Colonic mucosa (tissue), 4 donors: ENCODE measurements at regions not wholly inside any gene's neighbourhood (a gene's known extent, or its start where the extent isn't known, plus 50 kb on each side); places are given as distances from the start of the nearest gene placed in this dataset.

Experiments used
- DNase-seq: peaks from one replicate; pipeline ENCODE4 v3.0.0-alpha.2; 2020
- H3K27ac ChIP-seq: fragments of 200-600 bp; one replicate; pipeline ENCODE4 v1.8.0; 2021
- H3K27me3 ChIP-seq: fragments of 200-600 bp; one replicate; pipeline ENCODE4 v1.8.0; 2021
- H3K36me3 ChIP-seq: fragments of 200-600 bp; one replicate; pipeline ENCODE4 v1.8.0; 2021
- H3K4me1 ChIP-seq: fragments of 200-600 bp; one replicate; pipeline ENCODE4 v1.8.0; 2021; ENCODE audit warnings: mild to moderate bottlenecking
- H3K4me3 ChIP-seq: fragments of 200-600 bp; one replicate; pipeline ENCODE4 v1.8.0; 2021
- H3K9ac ChIP-seq, 2 donors: one replicate each; pipeline ENCODE4 v1.7.0; 2013; ENCODE audit warnings: control low read depth in 2 of 2, low read depth in 2 of 2, low read length in 2 of 2
- H3K9me3 ChIP-seq: fragments of 200-600 bp; one replicate; pipeline ENCODE4 v1.8.0; 2021
- intact Hi-C: fragments of 100-400 bp; cut with DNase I; formaldehyde crosslinking; loops from one replicate; pipeline ENCODE4 v1.14.1; 2022
- TF ChIP-seq, protein P1 (sequence below): fragments of 200-600 bp; IDR thresholded peaks from one replicate; pipeline ENCODE4 v1.8.0; 2022; ENCODE audit warnings: antibody characterized with exemption, mild to moderate bottlenecking
- donor health status: healthy.
- donor health status: DM: no; HTN: no; CAD: no.
- donor health status: DM: no; HTN: no; CAD: no.

DNA sequence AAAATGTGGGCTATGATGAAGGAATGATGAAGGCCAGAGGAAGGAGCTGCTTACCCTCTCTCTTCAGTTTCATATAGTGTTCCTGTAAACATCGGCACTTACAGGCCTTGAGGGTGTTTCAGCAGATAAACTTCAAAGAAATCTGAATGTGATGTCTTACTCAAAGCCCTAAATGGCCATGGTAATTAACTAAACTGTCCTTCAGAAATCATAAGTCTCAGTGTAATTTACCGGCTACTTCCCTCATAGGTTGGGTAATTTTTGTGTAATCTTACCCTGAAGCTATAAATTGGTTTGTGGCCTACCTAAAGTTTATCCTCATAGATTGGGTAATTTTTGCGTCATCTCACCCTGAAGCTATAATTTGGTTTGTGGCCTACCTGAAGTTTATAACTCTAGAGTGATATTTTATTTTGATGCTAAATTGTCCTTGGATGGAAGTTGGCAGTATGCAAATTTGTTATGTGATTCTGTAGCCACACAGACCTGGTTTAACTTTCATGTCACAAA is 2700.3 kb downstream of the ARAP2 start:
- DNase-seq, result no peak
- H3K27ac ChIP-seq, result no peak overlapping the region
- H3K4me1 ChIP-seq, result no peaks in the 10 kb centered on the region
- no peaks in the 10 kb centered on the region for H3K9me3 ChIP-seq
- intact Hi-C loops, result no loop called here
- no peak overlapping the region for H3K4me3 ChIP-seq
- H3K27me3 ChIP-seq, result no peaks in the 10 kb centered on the region
- H3K36me3 ChIP-seq, result no peaks in the 10 kb centered on the region
- TF ChIP-seq, protein P1, sequence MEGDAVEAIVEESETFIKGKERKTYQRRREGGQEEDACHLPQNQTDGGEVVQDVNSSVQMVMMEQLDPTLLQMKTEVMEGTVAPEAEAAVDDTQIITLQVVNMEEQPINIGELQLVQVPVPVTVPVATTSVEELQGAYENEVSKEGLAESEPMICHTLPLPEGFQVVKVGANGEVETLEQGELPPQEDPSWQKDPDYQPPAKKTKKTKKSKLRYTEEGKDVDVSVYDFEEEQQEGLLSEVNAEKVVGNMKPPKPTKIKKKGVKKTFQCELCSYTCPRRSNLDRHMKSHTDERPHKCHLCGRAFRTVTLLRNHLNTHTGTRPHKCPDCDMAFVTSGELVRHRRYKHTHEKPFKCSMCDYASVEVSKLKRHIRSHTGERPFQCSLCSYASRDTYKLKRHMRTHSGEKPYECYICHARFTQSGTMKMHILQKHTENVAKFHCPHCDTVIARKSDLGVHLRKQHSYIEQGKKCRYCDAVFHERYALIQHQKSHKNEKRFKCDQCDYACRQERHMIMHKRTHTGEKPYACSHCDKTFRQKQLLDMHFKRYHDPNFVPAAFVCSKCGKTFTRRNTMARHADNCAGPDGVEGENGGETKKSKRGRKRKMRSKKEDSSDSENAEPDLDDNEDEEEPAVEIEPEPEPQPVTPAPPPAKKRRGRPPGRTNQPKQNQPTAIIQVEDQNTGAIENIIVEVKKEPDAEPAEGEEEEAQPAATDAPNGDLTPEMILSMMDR, result no peak
- H3K9ac ChIP-seq, result no peak overlapping the region

- intact Hi-C loops, result no loop called here
- H3K4me1 ChIP-seq, result no peaks in the 10 kb centered on the region
- no peak overlapping the region for H3K27ac ChIP-seq
- no peaks in the 10 kb centered on the region for H3K9me3 ChIP-seq
- no peaks in the 10 kb centered on the region for H3K27me3 ChIP-seq
- H3K9ac ChIP-seq, result no peak overlapping the region
- no peak overlapping the region for H3K4me3 ChIP-seq
- DNase-seq, result no peak
- no peaks in the 10 kb centered on the region for H3K36me3 ChIP-seq
- TF ChIP-seq, protein P1, result no peak
Measured at GRCh38 chr4:33551244-33551643, 2693.1 kb downstream of the ARAP2 start.

- no peak overlapping the region for H3K9ac ChIP-seq
- no peak overlapping the region for H3K27ac ChIP-seq
- H3K9me3 ChIP-seq, result no peaks in the 10 kb centered on the region
- TF ChIP-seq, protein P1, result no peak
- H3K4me3 ChIP-seq, result no peak overlapping the region
- no peaks in the 10 kb centered on the region for H3K36me3 ChIP-seq
- no peaks in the 10 kb centered on the region for H3K4me1 ChIP-seq
- intact Hi-C loops, result no loop called here
- DNase-seq, result no peak
- H3K27me3 ChIP-seq, result no peaks in the 10 kb centered on the region
Measured at GRCh38 chr4:33561259-33561658, 2683.1 kb downstream of the ARAP2 start.

- H3K36me3 ChIP-seq, result no peaks in the 10 kb centered on the region
- intact Hi-C loops, result no loop called here
- H3K4me1 ChIP-seq, result no peaks in the 10 kb centered on the region
- no peak overlapping the region for H3K9ac ChIP-seq
- H3K27ac ChIP-seq, result no peak overlapping the region
- TF ChIP-seq, protein P1, result no peak
- DNase-seq, result no peak
- H3K4me3 ChIP-seq, result no peak overlapping the region
- H3K9me3 ChIP-seq, result no peaks in the 10 kb centered on the region
- H3K27me3 ChIP-seq, result no peaks in the 10 kb centered on the region
Measured at GRCh38 chr4:33566649-33567048, 2677.7 kb downstream of the ARAP2 start.

GRCh38 chr4:33577791-33578190 is 2666.5 kb downstream of the ARAP2 start:
- DNase-seq, result no peak
- no peaks in the 10 kb centered on the region for H3K36me3 ChIP-seq
- intact Hi-C loops, result no loop called here
- TF ChIP-seq, protein P1, result no peak
- H3K4me1 ChIP-seq, result no peaks in the 10 kb centered on the region
- no peak overlapping the region for H3K27ac ChIP-seq
- no peak overlapping the region for H3K4me3 ChIP-seq
- H3K27me3 ChIP-seq, result no peaks in the 10 kb centered on the region
- H3K9me3 ChIP-seq, result no peaks in the 10 kb centered on the region
- no peak overlapping the region for H3K9ac ChIP-seq
